SK-N-SH (cell line): ENCODE measurements at regions not wholly inside any gene's neighbourhood (a gene's known extent, or its start where the extent isn't known, plus 50 kb on each side); places are given as distances from the start of the nearest gene placed in this dataset.
"Not testable (repeated sequence)": the region's sequence is repeated elsewhere in the genome, so short reads cannot be mapped to it uniquely, and the experiment has no call there.

Experiments used
- CTCF ChIA-PET: fragments of 300-600, 350-600 bp; formaldehyde crosslinking; extraction: SDS; loops from one replicate; lab custom pipeline; 2021; lab: Yijun Ruan, JAX
- POLR2A ChIA-PET: fragments of 350-600 bp; sonication (Branson Sonifier 250); formaldehyde crosslinking; extraction: SDS; loops from one replicate; lab custom pipeline; 2020; ENCODE audit warnings: antibody characterized with exemption, inconsistent platforms; lab: Yijun Ruan, JAX
- DNase-seq: peaks from one replicate; pipeline ENCODE4 v3.0.0; 2012
- H2AFZ ChIP-seq: fragments of 200-600 bp; sonication (generic); 2 replicates; pipeline ENCODE4 v1.8.1; 2016; ENCODE audit warnings: antibody characterized with exemption, mild to moderate bottlenecking, low read depth
- H3F3A ChIP-seq: fragments of 200-600 bp; sonication (generic); replicated peaks from 2 replicates; pipeline ENCODE3; 2016; ENCODE audit warnings: antibody characterized with exemption, mild to moderate bottlenecking; ENCODE audit not compliant: insufficient read depth
- H3K27ac ChIP-seq, 2 experiments: fragments of 200-500 bp in 1 of 2; fragments of 200-600 bp in 1 of 2; sonication (Bioruptor generic) in 1 of 2; sonication (generic), shearing (Covaris generic) in 1 of 2; 2 replicates each; pipeline versions ENCODE4 v1.5.1 to v1.6.1; 2014 to 2016; ENCODE audit warnings: low read depth in 2 of 2, inconsistent platforms in 1 of 2, low read length in 1 of 2, mild to moderate bottlenecking in 1 of 2, mixed read lengths in 1 of 2
- H3K27me3 ChIP-seq: fragments of 200-600 bp; sonication (generic), shearing (Covaris generic); 2 replicates; pipeline ENCODE4 v1.6.1; 2016; ENCODE audit warnings: mixed run types; ENCODE audit not compliant: insufficient read depth
- H3K36me3 ChIP-seq, 2 experiments: fragments of 200-500 bp in 1 of 2; fragments of 200-600 bp in 1 of 2; sonication (Bioruptor generic) in 1 of 2; sonication (generic) in 1 of 2; replicated peaks in 1 of 2; 2 replicates each; pipeline versions ENCODE3 to v1.5.1; 2014 to 2016; ENCODE audit warnings: low read length in 1 of 2, mild to moderate bottlenecking in 1 of 2; ENCODE audit not compliant: insufficient read depth in 2 of 2, control insufficient read depth in 1 of 2
- H3K4me1 ChIP-seq, 2 experiments: fragments of 200-500 bp in 1 of 2; fragments of 200-600 bp in 1 of 2; sonication (Bioruptor generic) in 1 of 2; sonication (generic), shearing (Covaris generic) in 1 of 2; 2 replicates each; pipeline versions ENCODE4 v1.5.1 to v1.6.1; 2014 to 2016; ENCODE audit warnings: low read depth in 1 of 2, low read length in 1 of 2, mixed run types in 1 of 2; ENCODE audit not compliant: insufficient read depth in 2 of 2, control insufficient read depth in 1 of 2
- H3K4me2 ChIP-seq: fragments of 200-600 bp; sonication (generic), shearing (Covaris generic); 2 replicates; pipeline ENCODE4 v1.6.1; 2017; ENCODE audit warnings: mixed run types
- H3K4me3 ChIP-seq, 2 experiments: fragments of 200-500 bp in 1 of 2; fragments of 200-600 bp in 1 of 2; sonication (Bioruptor generic) in 1 of 2; sonication (generic), shearing (Covaris generic) in 1 of 2; 2 replicates each; pipeline versions ENCODE4 v1.5.1 to v1.8.1; 2014 to 2016; ENCODE audit warnings: low read depth in 2 of 2, inconsistent platforms in 1 of 2, low read length in 1 of 2, mild to moderate bottlenecking in 1 of 2, mixed read lengths in 1 of 2, moderate library complexity in 1 of 2
- H3K79me2 ChIP-seq: fragments of 200-600 bp; sonication (generic); 2 replicates; pipeline ENCODE4 v1.8.1; 2017; ENCODE audit warnings: mild to moderate bottlenecking; ENCODE audit not compliant: insufficient read depth
- H3K9ac ChIP-seq: fragments of 200-600 bp; sonication (generic); 2 replicates; pipeline ENCODE4 v1.6.1; 2017; ENCODE audit warnings: mixed run types
- H3K9me2 ChIP-seq: fragments of 200-600 bp; sonication (generic); 2 replicates; pipeline ENCODE4 v1.6.1; 2017; ENCODE audit warnings: mixed run types
- H3K9me3 ChIP-seq: fragments of 200-600 bp; sonication (generic); 2 replicates; pipeline ENCODE4 v1.6.1; 2017; ENCODE audit warnings: mixed run types, mild to moderate bottlenecking, moderate library complexity
- H4K20me1 ChIP-seq: fragments of 200-600 bp; sonication (generic); 2 replicates; pipeline ENCODE4 v1.6.1; 2017; ENCODE audit warnings: mild to moderate bottlenecking, mixed run types; ENCODE audit not compliant: insufficient read depth
- CHD2 ChIP-seq: fragments of 150-350 bp; IDR thresholded peaks from 2 replicates; pipeline ENCODE4 v1.6.1; 2018; ENCODE audit warnings: low read length; ENCODE audit not compliant: partially characterized antibody
- GABPA ChIP-seq: IDR thresholded peaks from 2 replicates; pipeline ENCODE4 v1.4.0; 2012; ENCODE audit warnings: low read depth, mild to moderate bottlenecking
- PBX3 ChIP-seq: IDR thresholded peaks from 2 replicates; pipeline ENCODE4; 2012
- POLR2AphosphoS5 ChIP-seq: IDR thresholded peaks from 2 replicates; pipeline ENCODE4 v1.6.1; 2012; ENCODE audit warnings: low read depth, low read length
- RCOR1 ChIP-seq: fragments of 150-350 bp; IDR thresholded peaks from 2 replicates; pipeline ENCODE4 v1.6.1; 2017; ENCODE audit warnings: antibody characterized with exemption, low read length
- REST ChIP-seq: IDR thresholded peaks from 2 replicates; pipeline ENCODE4 v1.6.1; 2012; ENCODE audit warnings: mild to moderate bottlenecking, low read depth, low read length, moderate library complexity
- RXRA ChIP-seq: IDR thresholded peaks from 2 replicates; pipeline ENCODE4 v1.4.0; 2012; ENCODE audit warnings: low read depth, mild to moderate bottlenecking, borderline replicate concordance
- TEAD4 ChIP-seq: IDR thresholded peaks from 2 replicates; pipeline ENCODE4 v1.4.0; 2012; ENCODE audit warnings: mild to moderate bottlenecking, borderline replicate concordance; ENCODE audit not compliant: insufficient read depth
- USF1 ChIP-seq: IDR thresholded peaks from 2 replicates; pipeline ENCODE4 v1.4.0; 2012; ENCODE audit warnings: low read depth, borderline replicate concordance
- USF2 ChIP-seq: fragments of 150-350 bp; IDR thresholded peaks from 2 replicates; pipeline ENCODE4 v1.6.1; 2017; ENCODE audit warnings: antibody characterized with exemption, low read length, low read depth, borderline replicate concordance
- YY1 ChIP-seq: IDR thresholded peaks from 2 replicates; pipeline ENCODE4 v1.4.0; 2012; ENCODE audit warnings: low read depth, mild to moderate bottlenecking
- ZBTB33 ChIP-seq: IDR thresholded peaks from 2 replicates; pipeline ENCODE4 v1.4.0; 2012; ENCODE audit warnings: low read depth, borderline replicate concordance
- WGBS: methylation state at CpG from one replicate; pipeline ENCODE4 v1.1.6; 2017; ENCODE audit warnings: low lambda C conversion rate; 5-methylcytosine and 5-hydroxymethylcytosine counted together

- Histone ChIP-seq H3F3A (no peaks in the 10 kb centered on the region), H3K4me1 (no peaks in the 10 kb centered on the region), H3K4me3 (no peak overlapping the region), H3K79me2 (no peaks in the 10 kb centered on the region), H4K20me1 (no peaks in the 10 kb centered on the region), H3K9me3 (no peaks in the 10 kb centered on the region), H2AFZ (no peak overlapping the region), H3K36me3 (no peaks in the 10 kb centered on the region), H3K4me2 (no peak overlapping the region), H3K27ac (no peak overlapping the region), H3K27me3 (no peaks in the 10 kb centered on the region), H3K9ac (no peak overlapping the region), H3K9me2 (no peaks in the 10 kb centered on the region)
- TF ChIP-seq PBX3 (no peak), ZBTB33 (no peak)
- ChIA-PET POLR2A (no interaction called here), CTCF (interaction anchor here (1.1 kb wide), 1 partner anchor 18 kb away, joined by 3 read pairs; no protein-coding TSS in a partner anchor)
- WGBS, result 25% methylated on average over 3 of the region's 3 CpGs
- DNase-seq, result no peak
Observed at GRCh38 chr5:155826611-155827507, 500.1 kb upstream of the SGCD start.

- H2AFZ ChIP-seq, H3K4me1 ChIP-seq, H3K9ac ChIP-seq, H3K79me2 ChIP-seq, H3K36me3 ChIP-seq, H3K27me3 ChIP-seq, POLR2A ChIA-PET, H3K9me2 ChIP-seq, H3K4me3 ChIP-seq, H3K27ac ChIP-seq, DNase-seq, H3K4me2 ChIP-seq, H3F3A ChIP-seq, H3K9me3 ChIP-seq, H4K20me1 ChIP-seq: not testable (repeated sequence)
- CTCF ChIA-PET, result interaction anchor here (1.1 kb wide), 1 partner anchor 19 kb away, joined by 3 read pairs; no protein-coding TSS in a partner anchor
- 22% methylated on average over 2 of the region's 2 CpGs for WGBS
Observed at GRCh38 chr5:155827508-155827815, 499.5 kb upstream of the SGCD start.

GRCh38 chr5:155827949-155828348 is 499.0 kb upstream of the SGCD start:
- 13% methylated on average over 1 of the region's 1 CpG for WGBS
- Histone ChIP-seq H2AFZ (no peak overlapping the region), H3K4me1 (no peaks in the 10 kb centered on the region), H3K4me2 (no peak overlapping the region), H3K27me3 (no peaks in the 10 kb centered on the region), H3K9ac (no peak overlapping the region), H3K36me3 (no peaks in the 10 kb centered on the region), H3K4me3 (no peak overlapping the region), H3K27ac (no peak overlapping the region), H3K9me3 (no peaks in the 10 kb centered on the region), H4K20me1 (no peaks in the 10 kb centered on the region), H3K9me2 (no peaks in the 10 kb centered on the region), H3K79me2 (no peaks in the 10 kb centered on the region), H3F3A (no peaks in the 10 kb centered on the region)
- DNase-seq, result no peak
- ChIA-PET POLR2A (no interaction called here), CTCF (no interaction called here)
- TF ChIP-seq USF2 (no peak), GABPA (no peak), RXRA (no peak), TEAD4 (no peak), USF1 (no peak), YY1 (no peak), CHD2 (no peak), REST (no peak), RCOR1 (no peak), POLR2AphosphoS5 (no peak)
